ENCODE measurements at regions not wholly inside any gene's neighbourhood (a gene's known extent, or its start where the extent isn't known, plus 50 kb on each side); places are given as distances from the start of the nearest gene placed in this dataset.

GRCh38 chr9:75636427-75637045, 253.9 kb upstream of the PCSK5 start:
- no peak for TF ChIP-seq POLR2A (IDR thresholded peaks at IDR 0.05; ENCODE audit: low read depth, low read length)
- TF ChIP-seq SMC3 (IDR thresholded peaks at IDR 0.05; ENCODE audit: low read depth, low read length): no peak
- no peak for TF ChIP-seq CEBPB (IDR thresholded peaks at IDR 0.05; ENCODE audit: low read depth, low read length)
- TF ChIP-seq, protein P1, sequence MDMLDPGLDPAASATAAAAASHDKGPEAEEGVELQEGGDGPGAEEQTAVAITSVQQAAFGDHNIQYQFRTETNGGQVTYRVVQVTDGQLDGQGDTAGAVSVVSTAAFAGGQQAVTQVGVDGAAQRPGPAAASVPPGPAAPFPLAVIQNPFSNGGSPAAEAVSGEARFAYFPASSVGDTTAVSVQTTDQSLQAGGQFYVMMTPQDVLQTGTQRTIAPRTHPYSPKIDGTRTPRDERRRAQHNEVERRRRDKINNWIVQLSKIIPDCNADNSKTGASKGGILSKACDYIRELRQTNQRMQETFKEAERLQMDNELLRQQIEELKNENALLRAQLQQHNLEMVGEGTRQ (IDR thresholded peaks at IDR 0.05; ENCODE audit: low read depth, low read length): no peak
